GM21529 (cell line): ENCODE measurements at regions not wholly inside any gene's neighbourhood (a gene's known extent, or its start where the extent isn't known, plus 50 kb on each side); places are given as distances from the start of the nearest gene placed in this dataset.
"Not testable (repeated sequence)": the region's sequence is repeated elsewhere in the genome, so short reads cannot be mapped to it uniquely, and the experiment has no call there.

Source experiments
- ATAC-seq: cut with Tn5 transposase; IDR thresholded peaks from one replicate; pipeline ENCODE4 v1.9.1; 2021; ENCODE audit not compliant: unreplicated experiment

DNA sequence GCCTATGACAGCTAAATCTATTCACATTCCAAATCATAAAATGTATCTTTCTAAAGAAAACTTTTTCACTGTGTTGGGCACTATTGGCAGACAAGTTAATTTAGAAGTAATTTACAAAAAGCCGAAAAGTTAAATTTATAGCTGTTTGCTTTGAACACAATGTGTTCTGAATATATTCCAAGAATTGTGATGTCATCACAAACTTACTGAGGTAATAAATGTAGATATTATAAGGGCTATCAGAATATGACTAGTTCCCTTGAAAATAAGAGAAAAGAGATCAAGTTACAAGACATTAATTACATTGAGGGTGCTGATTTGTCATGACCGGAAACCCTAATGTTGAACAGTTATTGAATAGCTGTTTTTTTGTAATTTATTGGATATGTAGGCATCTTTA, 153.9 kb upstream of the SCN7A start:
- ATAC-seq = no peak

GRCh38 chr2:166643980-166644379, 149.9 kb upstream of the SCN7A start:
- no peak for ATAC-seq

GRCh38 chr2:166641516-166641915, 147.5 kb upstream of the SCN7A start:
- not testable (repeated sequence) for ATAC-seq

GRCh38 chr2:166637051-166637450, 143.0 kb upstream of the SCN7A start:
- no peak for ATAC-seq

DNA sequence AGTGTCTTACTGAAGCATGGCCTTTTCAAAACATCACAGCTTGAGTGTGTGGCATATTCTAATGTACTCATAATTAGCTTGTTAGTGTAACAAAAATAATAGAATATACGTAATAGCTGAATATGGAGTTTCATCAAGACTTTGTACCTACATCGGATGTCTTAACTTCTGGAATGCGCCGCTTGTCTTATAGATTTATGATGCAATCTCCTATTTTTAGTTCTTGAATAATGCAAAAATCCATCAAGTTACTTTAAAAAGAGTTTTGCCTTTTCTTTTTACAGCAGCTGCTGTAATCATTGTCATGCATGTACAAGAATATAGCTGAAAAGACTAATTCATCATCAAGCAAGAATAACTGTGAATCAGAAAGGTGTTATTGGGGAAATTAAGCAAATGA, 140.7 kb upstream of the SCN7A start:
- ATAC-seq = no peak

- ATAC-seq = no peak
Measured at GRCh38 chr2:166632616-166633015, 138.6 kb upstream of the SCN7A start.

DNA sequence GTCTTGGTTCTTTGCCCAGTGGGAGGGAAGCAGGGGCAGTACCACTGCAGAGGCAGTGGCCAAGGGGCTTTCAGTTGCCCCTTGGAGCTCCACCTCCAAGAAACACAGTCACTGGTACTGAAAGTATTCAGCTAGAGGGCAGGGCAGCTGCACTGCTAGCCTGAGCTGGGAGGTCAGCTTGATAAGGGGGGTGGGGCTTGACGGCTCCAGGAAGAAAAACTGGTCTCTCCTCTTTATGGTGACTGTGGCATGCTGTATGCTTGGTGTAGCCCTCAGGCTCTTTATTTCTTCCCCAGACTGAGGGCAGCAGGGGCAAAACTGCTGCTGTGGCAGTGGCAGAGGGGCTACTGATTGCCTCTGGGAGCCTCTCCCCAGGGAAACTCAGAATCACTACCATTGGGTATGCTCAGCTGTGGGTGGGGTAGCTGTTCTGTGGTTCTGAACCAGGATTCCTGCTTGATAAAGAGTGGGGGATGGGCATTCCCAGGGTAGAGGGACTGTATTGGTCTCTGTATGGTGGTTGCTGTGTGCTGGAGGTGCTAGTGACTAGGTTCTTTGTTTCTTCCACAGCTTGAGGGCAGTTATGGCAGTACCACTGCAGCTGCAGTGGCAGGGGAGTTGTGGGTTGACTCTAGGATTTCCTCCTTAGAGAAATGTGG, 134.6 kb upstream of the SCN7A start:
- no peak for ATAC-seq

DNA sequence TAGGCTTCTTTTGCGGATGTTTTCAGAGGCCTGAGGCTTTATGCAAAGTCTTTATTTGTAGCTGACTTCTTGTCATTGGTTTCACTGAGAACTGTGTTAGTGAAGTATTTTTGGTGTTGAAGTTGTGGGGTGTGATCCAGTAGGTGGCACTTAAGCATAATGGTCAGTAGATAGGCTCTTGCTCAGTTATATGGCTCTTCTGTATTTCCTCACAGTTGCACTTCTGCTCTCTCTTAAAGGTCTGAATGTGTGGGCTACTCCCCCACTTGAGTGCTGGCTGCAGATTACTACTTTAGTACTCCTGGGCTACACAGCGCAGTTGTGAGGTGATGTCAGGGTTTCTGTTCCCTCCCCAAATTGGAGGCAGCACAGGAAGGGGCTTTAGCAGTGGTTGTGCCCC, 133.8 kb upstream of the SCN7A start:
- ATAC-seq = no peak

GRCh38 chr2:166625670-166626069, 131.6 kb upstream of the SCN7A start:
- ATAC-seq = no peak

GRCh38 chr2:166614503-166614902, 120.5 kb upstream of the SCN7A start:
- no peak for ATAC-seq

- no peak for ATAC-seq
Measured at GRCh38 chr2:166614029-166614428, 120.0 kb upstream of the SCN7A start.

- no peak for ATAC-seq
Measured at GRCh38 chr2:166613226-166613625, 119.2 kb upstream of the SCN7A start.

DNA sequence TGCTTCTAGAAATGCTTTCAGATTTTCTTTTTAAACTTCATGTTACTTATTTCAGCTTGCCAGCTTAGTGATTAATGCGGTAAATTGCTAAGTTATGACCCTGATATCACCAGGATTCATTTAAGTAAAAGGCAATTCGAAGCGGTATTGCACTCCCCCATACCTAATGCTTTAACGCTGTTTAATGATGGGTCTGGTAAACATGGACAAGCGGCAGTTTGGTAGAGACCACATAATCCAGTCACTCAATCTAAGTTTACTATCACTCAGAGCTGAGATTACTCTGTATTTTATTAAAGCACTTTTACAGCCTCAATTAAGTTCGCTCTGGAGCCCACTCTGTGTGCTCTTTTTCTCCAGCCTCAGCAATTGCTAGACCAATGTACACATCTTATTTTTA, 118.2 kb upstream of the SCN7A start:
- ATAC-seq = no peak

- no peak for ATAC-seq
Measured at GRCh38 chr2:166610913-166611305, 116.9 kb upstream of the SCN7A start.

DNA sequence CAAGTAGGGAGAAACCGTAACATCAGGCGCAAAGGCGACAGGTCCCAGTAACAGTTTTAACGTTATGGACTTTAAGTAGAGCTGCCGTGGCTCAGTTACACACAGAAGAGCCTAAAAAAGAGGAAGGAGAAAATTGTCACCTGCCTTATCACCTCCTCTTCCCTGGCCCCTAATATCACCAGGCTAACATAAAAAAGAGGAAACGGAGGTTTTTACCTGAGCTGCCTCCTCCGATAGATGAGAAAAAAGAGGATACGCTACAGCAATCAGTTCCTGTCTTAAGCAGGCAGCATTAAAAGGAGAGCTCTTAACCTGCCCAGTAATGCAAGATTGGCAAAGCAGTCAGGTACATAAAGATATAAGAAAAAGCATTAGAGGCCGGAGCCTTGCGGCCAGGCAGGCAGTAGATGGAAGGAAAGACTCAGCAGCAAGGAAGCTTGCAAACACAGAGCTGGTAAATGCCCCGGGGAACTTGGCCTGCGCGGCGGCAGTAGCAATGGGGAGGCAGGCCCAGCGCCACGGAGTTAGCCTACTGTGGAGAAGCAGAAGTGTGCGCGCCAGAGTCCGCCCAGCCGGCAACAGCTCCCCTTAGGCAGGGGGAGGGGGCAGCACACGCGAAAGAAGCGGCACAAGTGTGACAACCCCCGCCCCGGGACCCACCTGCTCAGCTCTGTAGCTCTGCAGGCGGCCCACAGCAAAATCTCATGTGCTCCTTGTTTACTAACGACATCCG, 116.3 kb upstream of the SCN7A start:
- ATAC-seq = no peak

DNA sequence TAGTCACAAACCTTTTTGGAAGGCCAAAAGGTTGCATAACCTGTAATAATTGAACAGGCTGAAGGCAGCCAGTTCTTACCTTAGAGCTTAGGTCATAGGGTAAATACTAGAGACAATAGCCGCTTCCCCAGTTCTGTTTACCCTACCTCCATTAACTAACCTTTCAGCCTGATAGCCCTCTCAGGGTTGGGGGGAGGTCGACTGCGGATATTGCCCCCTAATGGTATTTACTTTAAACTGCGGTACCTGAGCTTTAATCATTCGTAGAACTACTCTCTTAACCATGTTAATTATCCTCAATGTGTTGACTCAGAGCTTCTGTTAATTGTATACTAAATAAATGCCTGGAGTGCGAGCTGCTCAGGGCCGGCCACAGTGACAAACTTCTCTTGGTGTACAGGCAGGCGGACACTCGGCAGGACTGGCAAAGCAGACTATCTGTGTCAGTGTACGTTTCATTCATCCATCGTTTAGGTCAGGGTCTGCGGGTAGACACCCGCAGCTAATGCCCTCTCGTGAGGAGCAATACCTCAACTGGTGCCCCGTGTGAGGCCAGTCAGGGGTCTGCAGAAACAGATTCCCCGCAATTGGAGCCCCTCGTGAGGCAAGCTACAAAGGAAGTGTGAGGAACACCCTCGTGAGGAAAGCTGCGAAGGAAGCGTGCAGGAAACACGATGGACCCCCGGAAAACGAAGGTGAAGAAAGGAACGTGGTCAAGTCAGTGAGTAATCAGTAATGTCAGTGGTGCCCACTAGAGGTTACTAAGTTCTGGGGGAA, 115.3 kb upstream of the SCN7A start:
- ATAC-seq = no peak

- no peak for ATAC-seq
Measured at GRCh38 chr2:166607880-166608279, 113.8 kb upstream of the SCN7A start.

- ATAC-seq = no peak
Measured at GRCh38 chr2:166593403-166593802, 99.4 kb upstream of the SCN7A start.

DNA sequence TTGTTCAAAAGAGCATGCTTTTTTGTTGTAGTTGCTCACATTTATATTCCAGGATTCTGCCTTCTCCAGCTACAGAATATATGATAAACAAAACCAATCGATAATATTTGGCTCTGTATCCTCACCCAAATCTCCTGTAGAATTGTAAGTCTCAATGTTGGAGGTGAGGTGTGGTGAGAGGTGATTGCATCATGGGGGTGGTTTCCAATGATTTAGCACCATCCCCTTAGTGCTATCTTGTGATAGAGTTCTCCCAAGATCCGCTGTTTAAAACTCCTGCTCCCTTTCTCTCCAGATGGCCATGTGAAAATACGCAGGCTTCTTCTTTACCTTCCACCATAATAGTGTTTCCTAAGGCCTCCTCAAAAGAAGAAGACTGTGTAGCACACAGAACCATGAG, 98.7 kb upstream of the SCN7A start:
- no peak for ATAC-seq

DNA sequence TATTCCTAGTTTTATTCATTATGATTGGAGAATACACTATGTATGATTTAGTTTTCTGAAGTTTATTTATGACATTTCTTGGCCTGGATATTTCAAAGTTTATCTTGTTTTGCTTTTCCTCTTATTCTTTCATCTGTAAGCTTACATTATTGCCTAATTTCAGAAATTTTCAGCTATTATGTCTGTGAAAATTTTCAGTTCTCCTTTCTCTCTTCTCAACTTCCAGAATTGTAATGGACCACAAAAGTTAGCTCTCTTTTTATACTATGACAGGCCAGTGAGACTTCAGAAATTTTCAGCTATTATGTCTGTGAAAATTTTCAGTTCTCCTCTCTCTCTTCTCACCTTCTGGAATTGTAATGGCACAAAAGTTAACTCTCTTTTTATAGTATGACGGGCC, 97.2 kb upstream of the SCN7A start:
- no peak for ATAC-seq

GRCh38 chr2:166573391-166573790, 79.3 kb upstream of the SCN7A start:
- no peak for ATAC-seq

DNA sequence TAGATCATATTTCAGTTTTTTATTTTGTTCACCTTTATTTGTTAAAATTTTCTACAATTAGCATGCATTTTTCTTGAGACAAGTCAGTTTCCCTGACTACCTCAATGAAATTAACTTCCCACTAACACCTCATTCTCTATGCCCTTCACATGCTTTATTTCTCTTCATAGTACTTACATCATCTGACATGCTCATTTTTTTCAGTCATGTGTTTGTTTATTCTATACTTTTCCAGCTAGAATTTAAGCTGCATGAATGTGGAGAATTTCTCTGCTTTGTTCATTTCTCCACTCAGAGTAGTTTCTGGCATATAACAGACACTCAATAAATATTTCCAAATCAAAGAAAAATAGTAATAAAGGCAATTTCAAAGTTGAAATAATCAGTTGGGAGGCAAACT, 78.9 kb upstream of the SCN7A start:
- no peak for ATAC-seq
